ENCODE measurements at regions not wholly inside any gene's neighbourhood (a gene's known extent, or its start where the extent isn't known, plus 50 kb on each side); places are given as distances from the start of the nearest gene placed in this dataset.

DNA sequence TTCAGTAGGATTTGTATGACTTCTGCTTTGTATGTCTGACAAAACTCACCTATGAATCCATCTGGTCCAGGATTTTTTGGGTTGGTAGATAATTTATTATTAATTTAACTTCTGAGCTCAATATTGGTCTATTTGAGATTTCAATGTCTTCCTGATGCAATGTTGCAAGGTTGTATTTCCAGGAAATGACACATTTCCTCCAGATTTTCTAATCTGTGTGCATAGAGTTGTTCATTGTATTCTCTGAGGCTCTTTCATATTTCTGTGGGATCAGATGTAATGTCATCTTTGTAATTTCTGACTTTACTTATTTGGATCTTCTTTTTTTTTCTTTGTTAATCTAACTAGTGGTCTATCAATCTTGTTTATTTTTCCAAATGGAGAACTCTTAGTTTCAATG, 584.7 kb upstream of the SETBP1 start:
- TF ChIP-seq POLR2AphosphoS5 (IDR thresholded peaks at IDR 0.05) (no peak), POLR2A (IDR thresholded peaks at IDR 0.05) (no peak), EP300 (IDR thresholded peaks at IDR 0.05; ENCODE audit: low read depth) (no peak)
- TF ChIP-seq, protein P1, sequence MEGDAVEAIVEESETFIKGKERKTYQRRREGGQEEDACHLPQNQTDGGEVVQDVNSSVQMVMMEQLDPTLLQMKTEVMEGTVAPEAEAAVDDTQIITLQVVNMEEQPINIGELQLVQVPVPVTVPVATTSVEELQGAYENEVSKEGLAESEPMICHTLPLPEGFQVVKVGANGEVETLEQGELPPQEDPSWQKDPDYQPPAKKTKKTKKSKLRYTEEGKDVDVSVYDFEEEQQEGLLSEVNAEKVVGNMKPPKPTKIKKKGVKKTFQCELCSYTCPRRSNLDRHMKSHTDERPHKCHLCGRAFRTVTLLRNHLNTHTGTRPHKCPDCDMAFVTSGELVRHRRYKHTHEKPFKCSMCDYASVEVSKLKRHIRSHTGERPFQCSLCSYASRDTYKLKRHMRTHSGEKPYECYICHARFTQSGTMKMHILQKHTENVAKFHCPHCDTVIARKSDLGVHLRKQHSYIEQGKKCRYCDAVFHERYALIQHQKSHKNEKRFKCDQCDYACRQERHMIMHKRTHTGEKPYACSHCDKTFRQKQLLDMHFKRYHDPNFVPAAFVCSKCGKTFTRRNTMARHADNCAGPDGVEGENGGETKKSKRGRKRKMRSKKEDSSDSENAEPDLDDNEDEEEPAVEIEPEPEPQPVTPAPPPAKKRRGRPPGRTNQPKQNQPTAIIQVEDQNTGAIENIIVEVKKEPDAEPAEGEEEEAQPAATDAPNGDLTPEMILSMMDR (IDR thresholded peaks at IDR 0.05), result no peak

Measured in transverse colon (tissue), 4 donors.